HEK293 (cell line): ENCODE measurements at regions not wholly inside any gene's neighbourhood (a gene's known extent, or its start where the extent isn't known, plus 50 kb on each side); places are given as distances from the start of the nearest gene placed in this dataset.

ENCODE experiments used
- ZBTB7A ChIP-seq: fragments of 450-650 bp; formaldehyde crosslinking; IDR thresholded peaks from 2 replicates; pipeline ENCODE4 v1.5.1; 2016; ENCODE audit warnings: low read depth, missing biosample characterization, missing genetic modification characterization
- ZEB2 ChIP-seq: fragments of 450-650 bp; formaldehyde crosslinking; IDR thresholded peaks from 2 replicates; pipeline ENCODE4 v1.5.1; 2016; ENCODE audit warnings: missing biosample characterization, missing genetic modification characterization
- ZNF114 ChIP-seq: fragments of 450-650 bp; formaldehyde crosslinking; IDR thresholded peaks from 2 replicates; pipeline ENCODE4 v1.5.0; 2017; ENCODE audit warnings: missing biosample characterization, missing genetic modification characterization
- ZNF19 ChIP-seq: fragments of 450-650 bp; formaldehyde crosslinking; IDR thresholded peaks from 2 replicates; pipeline ENCODE4; 2016; ENCODE audit warnings: missing biosample characterization, missing genetic modification characterization, low read depth
- ZNF202 ChIP-seq: fragments of 450-650 bp; formaldehyde crosslinking; IDR thresholded peaks from 2 replicates; pipeline ENCODE4 v1.5.1; 2016; ENCODE audit warnings: missing biosample characterization, missing genetic modification characterization, borderline replicate concordance
- ZNF549 ChIP-seq: fragments of 450-650 bp; IDR thresholded peaks from 2 replicates; pipeline ENCODE4 v1.5.1; 2018; ENCODE audit warnings: missing biosample characterization, missing genetic modification characterization, mild to moderate bottlenecking, inconsistent platforms, moderate library complexity
- TF ChIP-seq, protein P1 (sequence below): fragments of 450-650 bp; formaldehyde crosslinking; IDR thresholded peaks from 2 replicates; pipeline ENCODE4 v1.5.1; 2016; ENCODE audit warnings: missing biosample characterization, missing genetic modification characterization
- TF ChIP-seq, protein P2 (sequence below): fragments of 450-650 bp; formaldehyde crosslinking; IDR thresholded peaks from 2 replicates; pipeline ENCODE4 v1.5.1; 2017; ENCODE audit warnings: missing biosample characterization, missing genetic modification characterization
- TF ChIP-seq, protein P3 (sequence below): fragments of 450-650 bp; formaldehyde crosslinking; IDR thresholded peaks from 2 replicates; pipeline ENCODE4 v1.5.1; 2016; ENCODE audit warnings: missing biosample characterization, missing genetic modification characterization
- TF ChIP-seq, protein P4 (sequence below): fragments of 450-650 bp; formaldehyde crosslinking; IDR thresholded peaks from 2 replicates; pipeline ENCODE4 v1.5.1; 2016; ENCODE audit warnings: missing biosample characterization, missing genetic modification characterization
- TF ChIP-seq, protein P5 (sequence below): fragments of 450-650 bp; formaldehyde crosslinking; IDR thresholded peaks from 2 replicates; pipeline ENCODE4 v1.5.1; 2016; ENCODE audit warnings: missing biosample characterization, missing genetic modification characterization, low read depth

DNA sequence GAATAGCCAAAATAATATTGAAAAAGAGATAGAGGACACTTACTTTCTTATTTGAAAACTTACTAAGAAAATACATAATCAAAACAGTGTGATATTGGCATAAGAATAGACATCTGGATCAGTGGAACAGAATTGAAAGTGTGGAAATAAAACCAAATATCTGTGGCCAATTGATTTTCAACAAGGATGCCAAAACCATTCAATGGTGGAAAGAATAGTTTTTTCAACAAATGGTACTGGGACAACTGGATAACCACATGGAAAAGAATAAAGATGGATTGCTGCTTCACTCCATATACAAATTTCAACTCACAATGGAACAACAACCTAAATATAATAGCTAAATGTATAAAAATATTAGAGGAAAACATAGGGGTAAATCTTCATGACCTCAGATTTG lies 152.5 kb upstream of the GPR149 start:
- TF ChIP-seq, protein P1, sequence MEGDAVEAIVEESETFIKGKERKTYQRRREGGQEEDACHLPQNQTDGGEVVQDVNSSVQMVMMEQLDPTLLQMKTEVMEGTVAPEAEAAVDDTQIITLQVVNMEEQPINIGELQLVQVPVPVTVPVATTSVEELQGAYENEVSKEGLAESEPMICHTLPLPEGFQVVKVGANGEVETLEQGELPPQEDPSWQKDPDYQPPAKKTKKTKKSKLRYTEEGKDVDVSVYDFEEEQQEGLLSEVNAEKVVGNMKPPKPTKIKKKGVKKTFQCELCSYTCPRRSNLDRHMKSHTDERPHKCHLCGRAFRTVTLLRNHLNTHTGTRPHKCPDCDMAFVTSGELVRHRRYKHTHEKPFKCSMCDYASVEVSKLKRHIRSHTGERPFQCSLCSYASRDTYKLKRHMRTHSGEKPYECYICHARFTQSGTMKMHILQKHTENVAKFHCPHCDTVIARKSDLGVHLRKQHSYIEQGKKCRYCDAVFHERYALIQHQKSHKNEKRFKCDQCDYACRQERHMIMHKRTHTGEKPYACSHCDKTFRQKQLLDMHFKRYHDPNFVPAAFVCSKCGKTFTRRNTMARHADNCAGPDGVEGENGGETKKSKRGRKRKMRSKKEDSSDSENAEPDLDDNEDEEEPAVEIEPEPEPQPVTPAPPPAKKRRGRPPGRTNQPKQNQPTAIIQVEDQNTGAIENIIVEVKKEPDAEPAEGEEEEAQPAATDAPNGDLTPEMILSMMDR: no peak
- TF ChIP-seq, protein P2, sequence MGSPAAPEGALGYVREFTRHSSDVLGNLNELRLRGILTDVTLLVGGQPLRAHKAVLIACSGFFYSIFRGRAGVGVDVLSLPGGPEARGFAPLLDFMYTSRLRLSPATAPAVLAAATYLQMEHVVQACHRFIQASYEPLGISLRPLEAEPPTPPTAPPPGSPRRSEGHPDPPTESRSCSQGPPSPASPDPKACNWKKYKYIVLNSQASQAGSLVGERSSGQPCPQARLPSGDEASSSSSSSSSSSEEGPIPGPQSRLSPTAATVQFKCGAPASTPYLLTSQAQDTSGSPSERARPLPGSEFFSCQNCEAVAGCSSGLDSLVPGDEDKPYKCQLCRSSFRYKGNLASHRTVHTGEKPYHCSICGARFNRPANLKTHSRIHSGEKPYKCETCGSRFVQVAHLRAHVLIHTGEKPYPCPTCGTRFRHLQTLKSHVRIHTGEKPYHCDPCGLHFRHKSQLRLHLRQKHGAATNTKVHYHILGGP (tag by site-specific recombination): no peak
- TF ChIP-seq ZNF19 (tag by site-specific recombination) (no peak), ZBTB7A (tag by site-specific recombination) (no peak), ZNF202 (tag by site-specific recombination) (no peak), ZNF114 (tag by site-specific recombination) (no peak), ZNF549 (tag by site-specific recombination) (no peak), ZEB2 (tag by site-specific recombination) (no peak)
- TF ChIP-seq, protein P3, sequence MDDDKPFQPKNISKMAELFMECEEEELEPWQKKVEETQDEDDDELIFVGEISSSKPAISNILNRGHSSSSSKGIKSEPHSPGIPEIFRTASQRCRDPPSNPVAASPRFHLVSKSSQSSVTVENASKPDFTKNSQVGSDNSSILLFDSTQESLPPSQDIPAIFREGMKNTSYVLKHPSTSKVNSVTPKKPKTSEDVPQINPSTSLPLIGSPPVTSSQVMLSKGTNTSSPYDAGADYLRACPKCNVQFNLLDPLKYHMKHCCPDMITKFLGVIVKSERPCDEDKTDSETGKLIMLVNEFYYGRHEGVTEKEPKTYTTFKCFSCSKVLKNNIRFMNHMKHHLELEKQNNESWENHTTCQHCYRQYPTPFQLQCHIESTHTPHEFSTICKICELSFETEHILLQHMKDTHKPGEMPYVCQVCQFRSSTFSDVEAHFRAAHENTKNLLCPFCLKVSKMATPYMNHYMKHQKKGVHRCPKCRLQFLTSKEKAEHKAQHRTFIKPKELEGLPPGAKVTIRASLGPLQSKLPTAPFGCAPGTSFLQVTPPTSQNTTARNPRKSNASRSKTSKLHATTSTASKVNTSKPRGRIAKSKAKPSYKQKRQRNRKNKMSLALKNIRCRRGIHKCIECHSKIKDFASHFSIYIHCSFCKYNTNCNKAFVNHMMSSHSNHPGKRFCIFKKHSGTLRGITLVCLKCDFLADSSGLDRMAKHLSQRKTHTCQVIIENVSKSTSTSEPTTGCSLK (tag by site-specific recombination): no peak
- TF ChIP-seq, protein P4, sequence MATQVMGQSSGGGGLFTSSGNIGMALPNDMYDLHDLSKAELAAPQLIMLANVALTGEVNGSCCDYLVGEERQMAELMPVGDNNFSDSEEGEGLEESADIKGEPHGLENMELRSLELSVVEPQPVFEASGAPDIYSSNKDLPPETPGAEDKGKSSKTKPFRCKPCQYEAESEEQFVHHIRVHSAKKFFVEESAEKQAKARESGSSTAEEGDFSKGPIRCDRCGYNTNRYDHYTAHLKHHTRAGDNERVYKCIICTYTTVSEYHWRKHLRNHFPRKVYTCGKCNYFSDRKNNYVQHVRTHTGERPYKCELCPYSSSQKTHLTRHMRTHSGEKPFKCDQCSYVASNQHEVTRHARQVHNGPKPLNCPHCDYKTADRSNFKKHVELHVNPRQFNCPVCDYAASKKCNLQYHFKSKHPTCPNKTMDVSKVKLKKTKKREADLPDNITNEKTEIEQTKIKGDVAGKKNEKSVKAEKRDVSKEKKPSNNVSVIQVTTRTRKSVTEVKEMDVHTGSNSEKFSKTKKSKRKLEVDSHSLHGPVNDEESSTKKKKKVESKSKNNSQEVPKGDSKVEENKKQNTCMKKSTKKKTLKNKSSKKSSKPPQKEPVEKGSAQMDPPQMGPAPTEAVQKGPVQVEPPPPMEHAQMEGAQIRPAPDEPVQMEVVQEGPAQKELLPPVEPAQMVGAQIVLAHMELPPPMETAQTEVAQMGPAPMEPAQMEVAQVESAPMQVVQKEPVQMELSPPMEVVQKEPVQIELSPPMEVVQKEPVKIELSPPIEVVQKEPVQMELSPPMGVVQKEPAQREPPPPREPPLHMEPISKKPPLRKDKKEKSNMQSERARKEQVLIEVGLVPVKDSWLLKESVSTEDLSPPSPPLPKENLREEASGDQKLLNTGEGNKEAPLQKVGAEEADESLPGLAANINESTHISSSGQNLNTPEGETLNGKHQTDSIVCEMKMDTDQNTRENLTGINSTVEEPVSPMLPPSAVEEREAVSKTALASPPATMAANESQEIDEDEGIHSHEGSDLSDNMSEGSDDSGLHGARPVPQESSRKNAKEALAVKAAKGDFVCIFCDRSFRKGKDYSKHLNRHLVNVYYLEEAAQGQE (tag by site-specific recombination): no peak
- TF ChIP-seq, protein P5, sequence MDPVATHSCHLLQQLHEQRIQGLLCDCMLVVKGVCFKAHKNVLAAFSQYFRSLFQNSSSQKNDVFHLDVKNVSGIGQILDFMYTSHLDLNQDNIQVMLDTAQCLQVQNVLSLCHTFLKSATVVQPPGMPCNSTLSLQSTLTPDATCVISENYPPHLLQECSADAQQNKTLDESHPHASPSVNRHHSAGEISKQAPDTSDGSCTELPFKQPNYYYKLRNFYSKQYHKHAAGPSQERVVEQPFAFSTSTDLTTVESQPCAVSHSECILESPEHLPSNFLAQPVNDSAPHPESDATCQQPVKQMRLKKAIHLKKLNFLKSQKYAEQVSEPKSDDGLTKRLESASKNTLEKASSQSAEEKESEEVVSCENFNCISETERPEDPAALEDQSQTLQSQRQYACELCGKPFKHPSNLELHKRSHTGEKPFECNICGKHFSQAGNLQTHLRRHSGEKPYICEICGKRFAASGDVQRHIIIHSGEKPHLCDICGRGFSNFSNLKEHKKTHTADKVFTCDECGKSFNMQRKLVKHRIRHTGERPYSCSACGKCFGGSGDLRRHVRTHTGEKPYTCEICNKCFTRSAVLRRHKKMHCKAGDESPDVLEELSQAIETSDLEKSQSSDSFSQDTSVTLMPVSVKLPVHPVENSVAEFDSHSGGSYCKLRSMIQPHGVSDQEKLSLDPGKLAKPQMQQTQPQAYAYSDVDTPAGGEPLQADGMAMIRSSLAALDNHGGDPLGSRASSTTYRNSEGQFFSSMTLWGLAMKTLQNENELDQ: no peak
